Endodermal cell (in vitro differentiated cells): ENCODE measurements at regions not wholly inside any gene's neighbourhood (a gene's known extent, or its start where the extent isn't known, plus 50 kb on each side); places are given as distances from the start of the nearest gene placed in this dataset.

Source experiments
- DNase-seq: peaks from one replicate; pipeline ENCODE4 v3.0.0-alpha.2; 2017
- H3K27ac ChIP-seq: 2 replicates; pipeline ENCODE4 v1.5.1; 2013; ENCODE audit warnings: mild to moderate bottlenecking, low read depth, low read length, moderate library complexity
- H3K27me3 ChIP-seq: 2 replicates; pipeline ENCODE4 v1.6.1; 2013; ENCODE audit warnings: mild to moderate bottlenecking, low read length, moderate library complexity; ENCODE audit not compliant: insufficient read depth, control insufficient read depth, poor library complexity, severe bottlenecking
- H3K36me3 ChIP-seq: 2 replicates; pipeline ENCODE4 v1.7.0; 2013; ENCODE audit warnings: mild to moderate bottlenecking, low read length, moderate library complexity; ENCODE audit not compliant: control insufficient read depth, insufficient read depth
- H3K4me1 ChIP-seq: one replicate; pipeline ENCODE4 v1.7.0; 2013; ENCODE audit warnings: low read length; ENCODE audit not compliant: control insufficient read depth, insufficient read depth
- H3K4me3 ChIP-seq: 2 replicates; pipeline ENCODE4 v1.5.1; 2013; ENCODE audit warnings: mild to moderate bottlenecking, low read length, moderate library complexity
- H3K9ac ChIP-seq: 2 replicates; pipeline ENCODE4 v1.6.1; 2013; ENCODE audit warnings: mild to moderate bottlenecking, low read length, moderate library complexity; ENCODE audit not compliant: poor library complexity, severe bottlenecking; ENCODE audit errors: extremely low read depth
- H3K9me3 ChIP-seq: 2 replicates; pipeline ENCODE4 v1.6.1; 2013; ENCODE audit warnings: mild to moderate bottlenecking, low read length, moderate library complexity; ENCODE audit not compliant: control insufficient read depth
- H3K27ac Mint-ChIP-seq: 2 replicates; pipeline ENCODE4 v1.8.0; 2020; ENCODE audit warnings: mixed read lengths
- H3K27me3 Mint-ChIP-seq: 2 replicates; pipeline ENCODE4 v1.8.0; 2021; ENCODE audit warnings: mild to moderate bottlenecking, mixed read lengths; ENCODE audit not compliant: insufficient read depth
- H3K36me3 Mint-ChIP-seq: 2 replicates; pipeline ENCODE4 v1.8.0; 2020; ENCODE audit warnings: low read depth, mixed read lengths
- H3K4me1 Mint-ChIP-seq: 2 replicates; pipeline ENCODE4 v1.8.0; 2020; ENCODE audit warnings: mixed read lengths
- H3K4me3 Mint-ChIP-seq: 2 replicates; pipeline ENCODE4 v1.8.0; 2020; ENCODE audit warnings: mild to moderate bottlenecking, moderate library complexity, mixed read lengths
- H3K9me3 Mint-ChIP-seq: 2 replicates; pipeline ENCODE4 v1.8.0; 2020; ENCODE audit warnings: mild to moderate bottlenecking, mixed read lengths
- WGBS, 2 experiments: methylation state at CpG; one replicate each; pipeline versions ENCODE4 v1.1.5 to v1.1.7; 2013; ENCODE audit warnings: missing lambda C conversion rate in 2 of 2, mixed read lengths in 1 of 2; ENCODE audit not compliant: insufficient coverage in 1 of 2, insufficient read length in 1 of 2; 5-methylcytosine and 5-hydroxymethylcytosine counted together
- TF ChIP-seq, protein P1 (sequence below): fragments of 200-600 bp; sonication (generic); conservative IDR thresholded peaks from 2 replicates; pipeline ENCODE4 v1.5.0; 2021; ENCODE audit warnings: antibody characterized with exemption, mild to moderate bottlenecking

DNA sequence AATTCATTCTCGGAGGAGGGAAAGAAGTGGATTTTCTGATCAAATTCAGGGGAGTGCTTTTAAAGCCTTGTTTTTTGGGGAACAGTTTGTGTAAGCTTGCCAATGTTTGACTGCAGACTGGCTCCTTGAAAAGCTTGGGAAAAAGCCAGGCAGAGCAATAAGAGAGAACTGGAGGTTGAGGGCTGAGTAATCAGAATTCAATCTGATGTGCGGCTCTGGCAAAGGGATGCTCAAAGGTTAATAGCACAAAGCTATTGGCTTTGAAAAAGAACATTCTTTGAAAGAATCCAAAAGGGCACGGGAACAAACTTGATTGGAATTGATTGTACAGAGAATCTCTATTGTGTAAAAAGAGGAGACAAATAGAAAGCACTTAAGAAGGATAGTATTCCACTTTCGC, 279.3 kb downstream of the YTHDC2 start:
- DNase-seq: no peak

DNA sequence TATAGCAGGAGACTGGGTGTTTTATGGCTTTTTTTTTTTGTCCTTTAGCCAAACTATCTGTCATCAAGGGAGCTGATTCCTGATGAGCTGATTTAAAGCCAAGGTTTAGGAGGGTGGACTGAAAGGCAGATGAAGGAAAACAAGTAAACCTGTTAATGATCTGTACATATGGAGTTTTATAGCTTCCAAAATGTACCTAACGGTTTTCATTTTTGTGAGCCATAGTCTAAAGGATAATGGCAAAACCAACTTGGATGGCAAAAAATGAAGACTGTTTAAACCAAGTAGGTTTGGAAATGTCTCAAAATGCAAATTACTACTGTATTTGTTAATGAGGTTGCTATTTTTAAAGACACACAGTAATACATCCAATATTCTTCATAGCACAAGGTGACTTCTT, 281.5 kb downstream of the YTHDC2 start:
- no peaks in the 10 kb centered on the region for H3K9me3 Mint-ChIP-seq

More for the DNA sequence above, 279.3 kb downstream of the YTHDC2 start:
- Histone ChIP-seq H3K4me1 (no peaks in the 10 kb centered on the region), H3K36me3 (no peaks in the 10 kb centered on the region), H3K9me3 (no peaks in the 10 kb centered on the region), H3K27ac (no peak overlapping the region), H3K4me3 (no peak overlapping the region), H3K27me3 (no peaks in the 10 kb centered on the region), H3K9ac (no peak overlapping the region)
- Mint-ChIP-seq H3K9me3 (no peaks in the 10 kb centered on the region), H3K4me3 (no peak overlapping the region), H3K4me1 (no peaks in the 10 kb centered on the region), H3K27ac (no peak overlapping the region), H3K27me3 (peaks cover 6% of the 10 kb centered on the region), H3K36me3 (no peaks in the 10 kb centered on the region)
- TF ChIP-seq, protein P1, sequence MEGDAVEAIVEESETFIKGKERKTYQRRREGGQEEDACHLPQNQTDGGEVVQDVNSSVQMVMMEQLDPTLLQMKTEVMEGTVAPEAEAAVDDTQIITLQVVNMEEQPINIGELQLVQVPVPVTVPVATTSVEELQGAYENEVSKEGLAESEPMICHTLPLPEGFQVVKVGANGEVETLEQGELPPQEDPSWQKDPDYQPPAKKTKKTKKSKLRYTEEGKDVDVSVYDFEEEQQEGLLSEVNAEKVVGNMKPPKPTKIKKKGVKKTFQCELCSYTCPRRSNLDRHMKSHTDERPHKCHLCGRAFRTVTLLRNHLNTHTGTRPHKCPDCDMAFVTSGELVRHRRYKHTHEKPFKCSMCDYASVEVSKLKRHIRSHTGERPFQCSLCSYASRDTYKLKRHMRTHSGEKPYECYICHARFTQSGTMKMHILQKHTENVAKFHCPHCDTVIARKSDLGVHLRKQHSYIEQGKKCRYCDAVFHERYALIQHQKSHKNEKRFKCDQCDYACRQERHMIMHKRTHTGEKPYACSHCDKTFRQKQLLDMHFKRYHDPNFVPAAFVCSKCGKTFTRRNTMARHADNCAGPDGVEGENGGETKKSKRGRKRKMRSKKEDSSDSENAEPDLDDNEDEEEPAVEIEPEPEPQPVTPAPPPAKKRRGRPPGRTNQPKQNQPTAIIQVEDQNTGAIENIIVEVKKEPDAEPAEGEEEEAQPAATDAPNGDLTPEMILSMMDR: no peak
- 89 to 94% methylated on average over 4 of the region's 4 CpGs for WGBS, 2 experiments

DNA sequence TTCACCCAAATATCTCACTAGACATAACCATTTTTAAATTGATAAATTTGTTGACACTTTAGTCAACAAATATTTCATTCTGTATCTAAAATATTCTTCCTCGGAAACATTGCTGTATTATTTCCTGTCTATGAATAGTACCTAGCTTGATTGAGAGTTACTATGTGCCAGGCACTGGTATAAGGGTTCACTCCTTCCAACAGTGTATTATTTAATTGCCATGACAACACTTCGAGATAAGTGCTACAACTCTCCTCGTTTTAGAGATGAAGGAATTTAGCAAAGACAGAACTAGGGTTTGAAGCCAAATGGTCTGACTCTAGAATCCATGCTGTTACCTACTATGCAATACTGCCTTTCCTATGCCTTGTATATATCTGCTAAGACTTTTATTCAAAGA, 287.2 kb downstream of the YTHDC2 start:
- no peak overlapping the region for H3K9ac ChIP-seq
- no peaks in the 10 kb centered on the region for H3K27me3 ChIP-seq
- no peaks in the 10 kb centered on the region for H3K4me1 ChIP-seq
- no peaks in the 10 kb centered on the region for H3K36me3 Mint-ChIP-seq
- no peaks in the 10 kb centered on the region for H3K36me3 ChIP-seq
- no peak for DNase-seq
- H3K4me3 ChIP-seq: no peak overlapping the region
- no peak overlapping the region for H3K4me3 Mint-ChIP-seq
- H3K27me3 Mint-ChIP-seq: peaks cover 5% of the 10 kb centered on the region
- H3K4me1 Mint-ChIP-seq: peaks cover 3% of the 10 kb centered on the region
- WGBS, 2 experiments: 93 to 95% methylated on average over 3 of the region's 3 CpGs
- no peak overlapping the region for H3K27ac ChIP-seq
- peaks cover 6% of the 10 kb centered on the region for H3K9me3 Mint-ChIP-seq
- H3K9me3 ChIP-seq: peaks cover 6% of the 10 kb centered on the region
- H3K27ac Mint-ChIP-seq: no peak overlapping the region
- TF ChIP-seq, protein P1: no peak

More for the DNA sequence above, 281.5 kb downstream of the YTHDC2 start:
- Mint-ChIP-seq H3K4me1 (no peaks in the 10 kb centered on the region), H3K36me3 (no peaks in the 10 kb centered on the region), H3K27ac (no peak overlapping the region), H3K4me3 (no peak overlapping the region), H3K27me3 (peaks cover 6% of the 10 kb centered on the region)
- no peaks in the 10 kb centered on the region for H3K4me1 ChIP-seq
- H3K9ac ChIP-seq: no peak overlapping the region
- TF ChIP-seq, protein P1: no peak
- 100% methylated on average over 1 of the region's 1 CpG for WGBS, 2 experiments
- no peak overlapping the region for H3K27ac ChIP-seq
- H3K4me3 ChIP-seq: no peak overlapping the region
- H3K9me3 ChIP-seq: no peaks in the 10 kb centered on the region
- no peak for DNase-seq
- no peaks in the 10 kb centered on the region for H3K27me3 ChIP-seq
- H3K36me3 ChIP-seq: no peaks in the 10 kb centered on the region
